Glutamatergic neuron (in vitro differentiated cells): ENCODE measurements at regions not wholly inside any gene's neighbourhood (a gene's known extent, or its start where the extent isn't known, plus 50 kb on each side); places are given as distances from the start of the nearest gene placed in this dataset.

Experiments used
- DNase-seq: peaks from one replicate; pipeline ENCODE4 v3.0.0; 2022
- H3K27ac Mint-ChIP-seq: one replicate; pipeline ENCODE4 v1.8.0; 2020; ENCODE audit warnings: mild to moderate bottlenecking, mixed read lengths, inconsistent platforms; ENCODE audit not compliant: unreplicated experiment
- H3K27me3 Mint-ChIP-seq: one replicate; pipeline ENCODE4 v1.8.0; 2020; ENCODE audit warnings: mild to moderate bottlenecking, moderate library complexity, mixed read lengths, inconsistent platforms; ENCODE audit not compliant: unreplicated experiment
- H3K36me3 Mint-ChIP-seq: one replicate; pipeline ENCODE4 v1.8.0; 2020; ENCODE audit warnings: mild to moderate bottlenecking, mixed read lengths, inconsistent platforms; ENCODE audit not compliant: unreplicated experiment
- H3K4me1 Mint-ChIP-seq: one replicate; pipeline ENCODE4 v1.8.0; 2020; ENCODE audit warnings: mild to moderate bottlenecking, low read depth, mixed read lengths, inconsistent platforms; ENCODE audit not compliant: unreplicated experiment
- H3K4me3 Mint-ChIP-seq: one replicate; pipeline ENCODE4 v1.8.0; 2020; ENCODE audit warnings: mild to moderate bottlenecking, mixed read lengths, inconsistent platforms; ENCODE audit not compliant: unreplicated experiment
- H3K9me3 Mint-ChIP-seq: one replicate; pipeline ENCODE4 v1.8.0; 2020; ENCODE audit warnings: mild to moderate bottlenecking, moderate library complexity, mixed read lengths, inconsistent platforms; ENCODE audit not compliant: unreplicated experiment
- TF ChIP-seq, protein P1 (sequence below): fragments of 200-600 bp; sonication (generic); IDR thresholded peaks from one replicate; pipeline ENCODE4 v1.5.0; 2021; ENCODE audit not compliant: partially characterized antibody, unreplicated experiment

DNA sequence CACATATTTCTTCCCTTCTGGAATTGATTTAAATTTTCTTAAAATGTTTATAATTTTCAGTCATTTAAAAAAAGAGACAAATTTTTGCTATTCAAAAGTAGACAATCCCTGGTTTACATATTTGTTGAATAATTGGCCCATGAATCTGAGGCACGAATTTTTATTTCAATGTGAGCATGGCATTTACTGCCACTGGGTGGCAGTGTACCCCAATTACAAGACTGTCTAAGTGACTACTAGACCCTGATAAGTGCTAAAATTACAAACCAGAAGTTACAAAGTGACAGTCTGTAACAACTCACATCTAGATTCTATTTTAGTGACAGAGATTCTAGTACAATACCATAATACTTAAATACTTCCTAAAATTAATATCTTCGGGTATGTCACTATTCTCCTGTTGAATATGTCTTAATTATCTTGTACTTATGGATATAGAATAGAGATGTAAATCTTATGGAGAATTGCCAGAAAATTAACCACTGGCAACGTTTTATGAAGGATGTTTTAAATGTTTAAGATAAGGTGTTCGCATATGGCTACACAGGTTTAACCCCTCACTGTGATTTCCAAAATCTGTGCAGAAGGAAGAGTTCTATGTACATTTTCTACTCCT, 235.8 kb downstream of the MAP2K4 start:
- Mint-ChIP-seq H3K9me3 (no peaks in the 10 kb centered on the region), H3K36me3 (no peaks in the 10 kb centered on the region), H3K27me3 (peaks cover 3% of the 10 kb centered on the region), H3K4me3 (no peak overlapping the region), H3K4me1 (peaks cover 9% of the 10 kb centered on the region), H3K27ac (no peak overlapping the region)
- DNase-seq = peak; percentile 23
- TF ChIP-seq, protein P1, sequence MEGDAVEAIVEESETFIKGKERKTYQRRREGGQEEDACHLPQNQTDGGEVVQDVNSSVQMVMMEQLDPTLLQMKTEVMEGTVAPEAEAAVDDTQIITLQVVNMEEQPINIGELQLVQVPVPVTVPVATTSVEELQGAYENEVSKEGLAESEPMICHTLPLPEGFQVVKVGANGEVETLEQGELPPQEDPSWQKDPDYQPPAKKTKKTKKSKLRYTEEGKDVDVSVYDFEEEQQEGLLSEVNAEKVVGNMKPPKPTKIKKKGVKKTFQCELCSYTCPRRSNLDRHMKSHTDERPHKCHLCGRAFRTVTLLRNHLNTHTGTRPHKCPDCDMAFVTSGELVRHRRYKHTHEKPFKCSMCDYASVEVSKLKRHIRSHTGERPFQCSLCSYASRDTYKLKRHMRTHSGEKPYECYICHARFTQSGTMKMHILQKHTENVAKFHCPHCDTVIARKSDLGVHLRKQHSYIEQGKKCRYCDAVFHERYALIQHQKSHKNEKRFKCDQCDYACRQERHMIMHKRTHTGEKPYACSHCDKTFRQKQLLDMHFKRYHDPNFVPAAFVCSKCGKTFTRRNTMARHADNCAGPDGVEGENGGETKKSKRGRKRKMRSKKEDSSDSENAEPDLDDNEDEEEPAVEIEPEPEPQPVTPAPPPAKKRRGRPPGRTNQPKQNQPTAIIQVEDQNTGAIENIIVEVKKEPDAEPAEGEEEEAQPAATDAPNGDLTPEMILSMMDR = peak; percentile 79

DNA sequence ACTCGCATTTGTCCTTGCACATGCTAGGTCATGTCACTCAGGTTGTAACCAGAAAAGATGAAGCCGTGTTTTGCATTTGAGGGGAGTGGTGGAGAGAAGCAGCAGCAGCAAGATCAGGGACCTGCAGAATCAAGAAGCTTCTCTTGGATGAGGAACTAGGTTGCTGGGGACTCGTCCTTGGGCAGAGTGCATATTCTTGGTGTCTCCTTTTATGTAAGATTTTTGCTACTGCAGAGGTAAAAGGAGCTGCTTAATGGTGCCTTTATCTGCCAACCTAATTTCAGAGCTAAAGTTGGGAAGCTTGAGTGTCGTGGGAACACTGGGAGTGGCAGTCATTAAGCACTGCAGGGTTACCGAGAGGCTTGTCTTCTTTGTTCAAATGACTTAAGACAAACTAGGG, 236.5 kb downstream of the MAP2K4 start:
- Mint-ChIP-seq H3K27ac (no peak overlapping the region), H3K4me3 (no peak overlapping the region), H3K36me3 (no peaks in the 10 kb centered on the region), H3K4me1 (peaks cover 9% of the 10 kb centered on the region), H3K27me3 (peaks cover 3% of the 10 kb centered on the region), H3K9me3 (no peaks in the 10 kb centered on the region)
- DNase-seq = no peak
- TF ChIP-seq, protein P1 = no peak

DNA sequence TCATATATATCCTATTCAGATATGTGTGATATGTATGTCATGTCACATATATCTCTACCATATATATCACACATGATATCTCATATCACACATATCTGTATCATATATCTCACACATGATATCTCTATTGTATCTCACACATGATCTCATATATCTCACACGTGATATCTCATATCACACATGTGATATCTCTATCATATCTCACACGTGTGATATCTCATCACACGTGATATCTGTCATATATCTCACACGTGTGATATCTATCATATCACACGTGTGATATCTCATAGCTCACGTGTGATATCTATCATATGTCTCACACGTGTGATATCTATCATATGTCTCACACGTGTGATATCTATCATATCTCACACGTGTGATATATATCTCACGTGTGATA, 240.7 kb downstream of the MAP2K4 start:
- Mint-ChIP-seq H3K9me3 (no peaks in the 10 kb centered on the region), H3K4me3 (no peak overlapping the region), H3K27me3 (no peaks in the 10 kb centered on the region), H3K27ac (no peak overlapping the region), H3K36me3 (no peaks in the 10 kb centered on the region), H3K4me1 (peaks cover 3% of the 10 kb centered on the region)
- DNase-seq = no peak
- TF ChIP-seq, protein P1 = no peak

DNA sequence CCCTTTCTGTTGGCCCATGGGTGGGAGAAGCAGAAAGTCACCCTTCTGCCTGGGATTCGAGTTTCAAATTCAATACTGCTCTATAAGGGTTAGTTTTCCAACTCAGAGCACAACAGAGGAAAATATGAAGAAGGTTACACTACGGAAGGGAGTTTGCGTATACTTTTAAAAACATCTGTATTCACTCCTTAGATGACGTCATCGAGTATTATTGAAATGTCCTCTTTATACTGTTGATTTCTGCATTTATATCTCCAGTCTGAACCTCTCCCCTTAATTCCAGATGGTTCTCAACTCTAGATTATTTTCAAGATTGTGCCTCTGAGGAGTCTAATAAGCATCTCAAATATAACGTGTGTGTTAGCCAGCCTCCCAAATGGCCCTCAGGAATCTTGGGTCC, 249.1 kb downstream of the MAP2K4 start:
- H3K36me3 Mint-ChIP-seq = no peaks in the 10 kb centered on the region
- no peaks in the 10 kb centered on the region for H3K27me3 Mint-ChIP-seq
- H3K27ac Mint-ChIP-seq = no peak overlapping the region
- no peaks in the 10 kb centered on the region for H3K9me3 Mint-ChIP-seq
- no peaks in the 10 kb centered on the region for H3K4me1 Mint-ChIP-seq
- TF ChIP-seq, protein P1 = no peak
- H3K4me3 Mint-ChIP-seq = no peak overlapping the region
- DNase-seq = no peak

DNA sequence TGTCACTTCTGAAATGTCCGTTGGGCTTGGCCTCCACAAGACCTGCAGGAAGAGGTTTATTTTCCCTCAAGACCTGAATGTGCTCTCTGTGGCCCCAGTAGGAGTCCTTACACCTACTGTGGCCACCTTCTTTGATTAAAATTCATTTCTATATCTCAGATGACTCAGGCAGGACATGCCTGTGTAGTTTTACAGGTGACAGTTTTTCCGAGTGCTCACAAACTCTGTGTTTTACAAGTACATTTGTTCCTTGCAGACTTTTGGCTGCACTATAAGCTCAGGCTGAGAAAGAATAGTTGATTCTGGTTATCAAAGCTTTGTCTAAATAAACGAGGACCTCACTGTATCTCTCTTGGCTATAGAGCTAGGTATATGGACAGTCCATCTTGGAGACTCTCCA, 257.1 kb downstream of the MAP2K4 start:
- no peak overlapping the region for H3K4me3 Mint-ChIP-seq
- H3K9me3 Mint-ChIP-seq = no peaks in the 10 kb centered on the region
- no peak overlapping the region for H3K27ac Mint-ChIP-seq
- DNase-seq = no peak
- no peaks in the 10 kb centered on the region for H3K36me3 Mint-ChIP-seq
- TF ChIP-seq, protein P1 = no peak
- H3K4me1 Mint-ChIP-seq = no peaks in the 10 kb centered on the region
- H3K27me3 Mint-ChIP-seq = peaks cover 2% of the 10 kb centered on the region
